Dedifferentiated amniotic fluid mesenchymal stem cell (primary cell): ENCODE measurements at regions not wholly inside any gene's neighbourhood (a gene's known extent, or its start where the extent isn't known, plus 50 kb on each side); places are given as distances from the start of the nearest gene placed in this dataset.

Source experiments
- DNase-seq: peaks from one replicate; pipeline ENCODE4 v3.0.0-alpha.2; 2016; ENCODE audit errors: extremely low spot score

GRCh38 chr18:47334966-47335365 lies 83.5 kb upstream of the SKOR2 start:
- DNase-seq, result no peak

GRCh38 chr18:47333926-47334635 lies 82.6 kb upstream of the SKOR2 start:
- no peak for DNase-seq

GRCh38 chr18:47331641-47332040 lies 80.2 kb upstream of the SKOR2 start:
- DNase-seq, result no peak

- DNase-seq, result no peak
These were observed 79.6 kb upstream of the SKOR2 start for GRCh38 chr18:47331026-47331425.

GRCh38 chr18:47323158-47323557 lies 71.7 kb upstream of the SKOR2 start:
- no peak for DNase-seq

GRCh38 chr18:47321815-47322214 lies 70.4 kb upstream of the SKOR2 start:
- DNase-seq, result no peak

GRCh38 chr18:47317824-47318508 lies 66.5 kb upstream of the SKOR2 start:
- DNase-seq, result no peak

- DNase-seq, result no peak
These were observed 65.5 kb upstream of the SKOR2 start for GRCh38 chr18:47316924-47317323.

- no peak for DNase-seq
These were observed 62.4 kb upstream of the SKOR2 start for GRCh38 chr18:47313901-47314300.

GRCh38 chr18:47311585-47311984 lies 60.1 kb upstream of the SKOR2 start:
- DNase-seq, result no peak
